Panc1 (cell line): ENCODE measurements at regions not wholly inside any gene's neighbourhood (a gene's known extent, or its start where the extent isn't known, plus 50 kb on each side); places are given as distances from the start of the nearest gene placed in this dataset.

Experiments
- ATAC-seq: fragments of 200-7000 bp; cut with Tn5 transposase; 2 replicates; pipeline ENCODE4 v1.9.1; 2020; ENCODE audit warnings: mild to moderate bottlenecking, moderate library complexity
- BruUV-seq: library from RNA; stranded (reverse); fragments of 400-500 nt; replicated peaks from 2 replicates; lab custom pipeline; 2021; lab: Mats Ljungman, UMichigan
- CTCF ChIA-PET: fragments of 300-600 bp; sonication (Branson Sonifier 250); formaldehyde crosslinking; loops from one replicate; lab custom pipeline; 2022; ENCODE audit warnings: antibody characterized with exemption; lab: Charles Lee
- POLR2A ChIA-PET: fragments of 300-600 bp; sonication (Branson Sonifier 250); formaldehyde crosslinking; loops from one replicate; lab custom pipeline; 2022; ENCODE audit warnings: antibody characterized with exemption; lab: Charles Lee
- DNase-seq: peaks from one replicate; pipeline ENCODE4 v3.0.0-alpha.2; 2010; ENCODE audit warnings: low read depth, low spot score
- H3K27ac ChIP-seq: 2 replicates; pipeline ENCODE4 v1.5.1; 2011; ENCODE audit warnings: mild to moderate bottlenecking, low read length, inconsistent platforms
- H3K27me3 ChIP-seq: fragments of 200-500 bp; sonication (Bioruptor generic); 2 replicates; pipeline ENCODE4 v1.6.0; 2014; ENCODE audit warnings: low read length, inconsistent platforms; ENCODE audit not compliant: control insufficient read depth, insufficient read depth
- H3K36me3 ChIP-seq: fragments of 200-500 bp; sonication (Bioruptor generic); 2 replicates; pipeline ENCODE4 v1.5.1; 2014; ENCODE audit warnings: inconsistent platforms, mild to moderate bottlenecking, low read length, moderate library complexity; ENCODE audit not compliant: control insufficient read depth, insufficient read depth
- H3K4me1 ChIP-seq: 2 replicates; pipeline ENCODE4 v1.5.1; 2011; ENCODE audit warnings: inconsistent platforms, mild to moderate bottlenecking, low read length, moderate library complexity; ENCODE audit not compliant: control insufficient read depth, insufficient read depth
- H3K4me3 ChIP-seq, 2 experiments: 2 replicates each; pipeline ENCODE4 v1.5.1; 2011 to 2012; ENCODE audit warnings: low read depth in 2 of 2, low read length in 2 of 2, mild to moderate bottlenecking in 2 of 2, inconsistent platforms in 1 of 2, moderate library complexity in 1 of 2
- H3K9me3 ChIP-seq: fragments of 200-500 bp; sonication (Bioruptor generic); 2 replicates; pipeline ENCODE4 v1.5.1; 2014; ENCODE audit warnings: low read depth, mild to moderate bottlenecking, inconsistent platforms, low read length, moderate library complexity; ENCODE audit not compliant: control insufficient read depth, insufficient read depth
- POLR2AphosphoS5 ChIP-seq: IDR thresholded peaks from 2 replicates; pipeline ENCODE4 v1.6.1; 2012; ENCODE audit warnings: mild to moderate bottlenecking, low read depth, low read length, moderate library complexity
- SIN3A ChIP-seq: IDR thresholded peaks from 2 replicates; pipeline ENCODE4 v1.6.1; 2012; ENCODE audit warnings: low read depth, mild to moderate bottlenecking, low read length, moderate library complexity, borderline replicate concordance; ENCODE audit not compliant: insufficient read depth
- TCF7L2 ChIP-seq: IDR thresholded peaks from 2 replicates; pipeline ENCODE4 v1.6.1; 2011; ENCODE audit warnings: mild to moderate bottlenecking, low read depth, low read length, inconsistent platforms
- in situ Hi-C: cut with HindIII; loops from 2 replicates; pipeline ENCODE4 v1.10.0; 2016; ENCODE audit warnings: low sequenced_read_pairs, low pct_unique_long_range_greater_than_20kb
- intact Hi-C: fragments of 100-400 bp; cut with micrococcal nuclease; formaldehyde crosslinking; loops from one replicate; pipeline ENCODE4 v1.10.0; 2022; ENCODE audit not compliant: unreplicated experiment
- TF ChIP-seq, protein P1 (sequence below), 2 experiments: IDR thresholded peaks; 2 replicates each; pipeline ENCODE4 v1.6.1; 2011 to 2012; ENCODE audit warnings: low read depth in 2 of 2, control low read depth in 1 of 2, low read length in 1 of 2, mild to moderate bottlenecking in 1 of 2, moderate library complexity in 1 of 2; ENCODE audit not compliant: insufficient read depth in 1 of 2
- TF ChIP-seq, protein P2 (sequence below): fragments of 450-650 bp; IDR thresholded peaks from 2 replicates; pipeline ENCODE4 v1.5.1; 2017; ENCODE audit warnings: mild to moderate bottlenecking

- Histone ChIP-seq H3K27ac (no peak overlapping the region), H3K4me1 (peaks cover 7% of the 10 kb centered on the region), H3K27me3 (no peaks in the 10 kb centered on the region), H3K4me3 (no peak overlapping the region), H3K9me3 (no peaks in the 10 kb centered on the region), H3K36me3 (no peaks in the 10 kb centered on the region)
- in situ Hi-C loops: no loop called here
- no peak for TF ChIP-seq TCF7L2
- TF ChIP-seq, protein P1, sequence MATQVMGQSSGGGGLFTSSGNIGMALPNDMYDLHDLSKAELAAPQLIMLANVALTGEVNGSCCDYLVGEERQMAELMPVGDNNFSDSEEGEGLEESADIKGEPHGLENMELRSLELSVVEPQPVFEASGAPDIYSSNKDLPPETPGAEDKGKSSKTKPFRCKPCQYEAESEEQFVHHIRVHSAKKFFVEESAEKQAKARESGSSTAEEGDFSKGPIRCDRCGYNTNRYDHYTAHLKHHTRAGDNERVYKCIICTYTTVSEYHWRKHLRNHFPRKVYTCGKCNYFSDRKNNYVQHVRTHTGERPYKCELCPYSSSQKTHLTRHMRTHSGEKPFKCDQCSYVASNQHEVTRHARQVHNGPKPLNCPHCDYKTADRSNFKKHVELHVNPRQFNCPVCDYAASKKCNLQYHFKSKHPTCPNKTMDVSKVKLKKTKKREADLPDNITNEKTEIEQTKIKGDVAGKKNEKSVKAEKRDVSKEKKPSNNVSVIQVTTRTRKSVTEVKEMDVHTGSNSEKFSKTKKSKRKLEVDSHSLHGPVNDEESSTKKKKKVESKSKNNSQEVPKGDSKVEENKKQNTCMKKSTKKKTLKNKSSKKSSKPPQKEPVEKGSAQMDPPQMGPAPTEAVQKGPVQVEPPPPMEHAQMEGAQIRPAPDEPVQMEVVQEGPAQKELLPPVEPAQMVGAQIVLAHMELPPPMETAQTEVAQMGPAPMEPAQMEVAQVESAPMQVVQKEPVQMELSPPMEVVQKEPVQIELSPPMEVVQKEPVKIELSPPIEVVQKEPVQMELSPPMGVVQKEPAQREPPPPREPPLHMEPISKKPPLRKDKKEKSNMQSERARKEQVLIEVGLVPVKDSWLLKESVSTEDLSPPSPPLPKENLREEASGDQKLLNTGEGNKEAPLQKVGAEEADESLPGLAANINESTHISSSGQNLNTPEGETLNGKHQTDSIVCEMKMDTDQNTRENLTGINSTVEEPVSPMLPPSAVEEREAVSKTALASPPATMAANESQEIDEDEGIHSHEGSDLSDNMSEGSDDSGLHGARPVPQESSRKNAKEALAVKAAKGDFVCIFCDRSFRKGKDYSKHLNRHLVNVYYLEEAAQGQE (IDR thresholded peaks at IDR 0.05; ENCODE audit: insufficient read depth in 1 of 2, low read depth in 2 of 2, low read length in 1 of 2): no peak
- TF ChIP-seq, protein P2, sequence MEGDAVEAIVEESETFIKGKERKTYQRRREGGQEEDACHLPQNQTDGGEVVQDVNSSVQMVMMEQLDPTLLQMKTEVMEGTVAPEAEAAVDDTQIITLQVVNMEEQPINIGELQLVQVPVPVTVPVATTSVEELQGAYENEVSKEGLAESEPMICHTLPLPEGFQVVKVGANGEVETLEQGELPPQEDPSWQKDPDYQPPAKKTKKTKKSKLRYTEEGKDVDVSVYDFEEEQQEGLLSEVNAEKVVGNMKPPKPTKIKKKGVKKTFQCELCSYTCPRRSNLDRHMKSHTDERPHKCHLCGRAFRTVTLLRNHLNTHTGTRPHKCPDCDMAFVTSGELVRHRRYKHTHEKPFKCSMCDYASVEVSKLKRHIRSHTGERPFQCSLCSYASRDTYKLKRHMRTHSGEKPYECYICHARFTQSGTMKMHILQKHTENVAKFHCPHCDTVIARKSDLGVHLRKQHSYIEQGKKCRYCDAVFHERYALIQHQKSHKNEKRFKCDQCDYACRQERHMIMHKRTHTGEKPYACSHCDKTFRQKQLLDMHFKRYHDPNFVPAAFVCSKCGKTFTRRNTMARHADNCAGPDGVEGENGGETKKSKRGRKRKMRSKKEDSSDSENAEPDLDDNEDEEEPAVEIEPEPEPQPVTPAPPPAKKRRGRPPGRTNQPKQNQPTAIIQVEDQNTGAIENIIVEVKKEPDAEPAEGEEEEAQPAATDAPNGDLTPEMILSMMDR: no peak
- no peak for TF ChIP-seq POLR2AphosphoS5
- TF ChIP-seq SIN3A: no peak
- ATAC-seq (no peak), DNase-seq (no peak)
- BruUV-seq: no TSS peak
- ChIA-PET CTCF (interaction anchor here (1.2 kb wide), 1 partner anchor 35 kb away, joined by 3 read pairs; no protein-coding TSS in a partner anchor), POLR2A (no interaction called here)
- intact Hi-C loops: no loop called here
Observed at GRCh38 chr5:139740138-139740991, 55.2 kb upstream of the PSD2 start.

DNA sequence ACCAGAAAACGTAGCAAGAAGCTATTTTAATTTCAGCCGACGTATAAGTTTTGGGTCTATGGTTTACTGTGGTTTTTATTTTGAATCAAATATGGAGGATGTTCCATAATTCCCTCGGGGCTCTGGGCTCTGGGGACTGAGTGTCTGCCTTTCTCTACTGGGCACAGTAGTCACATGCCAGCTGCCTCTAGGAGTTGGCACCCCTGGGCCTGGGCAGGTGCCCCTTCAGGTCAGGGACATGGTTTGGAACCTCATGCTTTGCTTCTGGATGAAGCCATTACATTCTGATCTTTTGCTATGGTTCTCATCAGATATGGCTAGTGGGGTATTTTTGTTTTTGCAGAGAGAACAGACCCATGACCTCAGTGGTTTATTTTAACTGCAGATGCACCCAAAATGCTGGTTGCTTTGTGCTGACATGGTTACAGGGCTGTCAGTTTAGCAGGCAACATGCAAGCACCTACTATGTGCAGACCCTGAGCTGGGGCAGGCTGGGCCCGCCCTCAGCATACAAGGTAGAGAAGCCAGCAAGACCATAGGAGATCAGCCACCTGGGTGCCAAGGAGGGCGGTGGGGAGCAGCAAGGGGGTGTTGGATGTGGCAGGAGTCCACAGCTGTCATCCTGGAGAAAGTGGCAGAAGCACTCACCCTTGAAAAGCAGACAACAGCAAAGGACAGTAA is 54.5 kb upstream of the PSD2 start:
- Histone ChIP-seq H3K27ac (no peak overlapping the region), H3K9me3 (no peaks in the 10 kb centered on the region), H3K36me3 (no peaks in the 10 kb centered on the region), H3K4me1 (peaks cover 15% of the 10 kb centered on the region), H3K4me3 (no peak overlapping the region), H3K27me3 (no peaks in the 10 kb centered on the region)
- in situ Hi-C loops: no loop called here
- DNase-seq (no peak), ATAC-seq (no peak)
- no TSS peak for BruUV-seq
- intact Hi-C loops: no loop called here
- TF ChIP-seq, protein P1 (IDR thresholded peaks at IDR 0.05; ENCODE audit: insufficient read depth in 1 of 2, low read depth in 2 of 2, low read length in 1 of 2): no peak
- TF ChIP-seq, protein P2: no peak
- TF ChIP-seq TCF7L2: no peak
- no peak for TF ChIP-seq POLR2AphosphoS5
- TF ChIP-seq SIN3A: no peak
- ChIA-PET POLR2A (no interaction called here), CTCF (no interaction called here)
